Occipital lobe (tissue), 1 donor: ENCODE measurements at regions not wholly inside any gene's neighbourhood (a gene's known extent, or its start where the extent isn't known, plus 50 kb on each side); places are given as distances from the start of the nearest gene placed in this dataset.

Experiments
- DNase-seq: peaks from one replicate; lab custom pipeline; 2025; lab: John Stamatoyannopoulos, UW

DNA sequence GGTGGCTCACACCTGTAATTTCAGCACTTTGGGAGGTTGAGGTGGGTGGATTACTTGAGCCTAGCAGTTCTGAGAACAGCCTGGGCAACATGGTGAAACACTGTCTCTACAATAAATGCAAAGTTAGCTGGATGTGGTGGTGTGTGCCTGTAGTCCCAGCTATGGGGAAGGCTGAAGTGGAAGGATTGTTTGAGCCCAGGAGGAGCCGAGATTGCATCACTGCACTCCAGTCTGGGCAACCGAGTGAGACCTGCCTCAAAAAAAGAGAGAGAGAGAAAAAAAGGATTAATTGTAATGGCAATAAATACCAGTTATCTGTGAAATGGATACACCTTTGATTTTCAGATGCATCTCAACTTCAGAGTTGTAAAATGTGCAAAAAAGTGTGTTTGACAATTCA, 58.8 kb downstream of the SPRY1 start:
- DNase-seq: no peak

DNA sequence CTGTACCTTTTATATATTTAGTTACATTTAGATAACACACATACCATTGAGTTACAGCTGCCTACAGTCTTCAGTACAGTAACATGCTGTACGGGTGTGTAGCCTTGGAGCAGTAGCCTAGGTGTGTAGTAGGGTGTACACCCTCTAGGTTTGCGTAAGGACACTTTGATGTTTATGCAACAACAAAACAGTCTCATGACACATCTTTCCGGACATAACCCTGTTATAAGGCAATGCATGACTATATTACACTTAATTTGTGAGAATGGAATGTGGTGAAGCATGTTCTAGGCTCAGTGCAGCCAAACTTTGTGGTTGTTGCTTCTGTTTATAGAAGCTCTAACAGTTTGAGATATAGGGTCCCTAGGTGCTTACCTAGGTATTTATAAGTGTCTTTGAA, 65.4 kb downstream of the SPRY1 start:
- no peak for DNase-seq

DNA sequence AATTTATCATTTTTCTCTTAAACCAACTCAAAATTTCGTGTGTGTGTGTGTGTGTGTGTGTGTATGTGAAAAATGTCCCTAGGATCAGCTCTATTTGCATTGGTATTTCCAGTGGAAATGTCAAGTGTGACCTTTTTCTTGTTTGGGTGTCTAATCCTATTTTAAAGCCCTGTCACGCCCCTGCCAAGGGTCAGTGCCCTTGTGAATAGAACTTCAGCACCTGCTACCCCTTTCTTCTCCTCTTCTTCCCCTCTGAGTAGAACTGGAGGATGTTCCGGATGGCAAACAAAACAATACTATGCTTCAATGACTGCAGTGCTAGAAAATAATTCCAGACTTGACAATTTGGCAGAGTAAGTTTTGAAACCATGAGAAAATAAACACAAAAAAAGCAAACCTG, 67.3 kb downstream of the SPRY1 start:
- DNase-seq: no peak

DNA sequence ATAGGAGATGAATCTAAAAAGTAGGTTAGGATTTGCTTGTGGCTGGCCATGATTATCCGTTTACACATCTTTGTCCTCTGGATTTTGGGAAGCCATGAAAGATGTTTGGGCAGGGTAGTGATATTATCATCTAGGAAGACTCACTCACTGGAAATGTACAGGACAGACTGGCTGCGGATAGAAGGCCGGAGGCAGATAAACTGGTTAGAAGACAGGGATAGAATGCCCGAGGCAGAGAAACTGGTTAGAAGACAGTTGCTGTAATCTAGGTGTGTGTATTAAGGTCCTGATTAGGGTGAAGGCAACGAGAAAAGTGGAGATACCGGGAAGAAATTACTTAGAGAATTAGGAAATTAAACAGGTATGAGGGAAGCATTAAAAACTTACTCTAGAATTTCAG, 68.8 kb downstream of the SPRY1 start:
- DNase-seq: no peak

DNA sequence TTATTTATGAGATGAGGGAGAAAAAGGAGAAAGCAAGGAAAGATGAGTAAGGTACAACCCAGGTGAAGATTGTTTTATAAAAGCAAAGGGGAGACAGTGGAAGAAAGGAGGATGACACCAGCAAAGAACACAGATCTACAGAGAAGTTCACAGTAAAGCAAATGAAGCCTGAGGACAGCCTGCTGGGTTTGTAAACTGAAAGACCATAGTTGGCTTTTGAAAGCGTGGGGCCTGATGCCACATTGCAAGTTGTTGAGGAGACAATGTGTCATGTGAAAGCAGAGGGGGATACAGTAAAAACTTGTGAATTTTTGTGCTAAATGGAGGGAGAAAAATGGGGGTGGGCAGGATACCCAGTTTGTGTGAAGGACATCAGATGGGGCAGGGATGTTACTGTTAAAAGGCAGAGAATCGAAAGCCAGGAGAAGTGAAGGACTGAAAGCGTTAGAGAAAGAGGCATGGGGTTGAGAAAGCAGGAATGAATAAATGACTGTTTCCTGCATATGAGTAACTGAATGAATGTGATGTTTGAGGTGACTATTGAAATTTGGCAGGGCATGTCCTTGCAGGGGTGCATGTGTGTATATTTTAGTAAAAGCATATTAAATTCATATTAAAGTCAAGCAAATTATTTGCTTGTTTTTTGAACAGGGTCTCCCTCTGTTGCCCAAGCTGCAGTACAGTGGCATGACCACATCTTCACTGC, 69.6 kb downstream of the SPRY1 start:
- no peak for DNase-seq

DNA sequence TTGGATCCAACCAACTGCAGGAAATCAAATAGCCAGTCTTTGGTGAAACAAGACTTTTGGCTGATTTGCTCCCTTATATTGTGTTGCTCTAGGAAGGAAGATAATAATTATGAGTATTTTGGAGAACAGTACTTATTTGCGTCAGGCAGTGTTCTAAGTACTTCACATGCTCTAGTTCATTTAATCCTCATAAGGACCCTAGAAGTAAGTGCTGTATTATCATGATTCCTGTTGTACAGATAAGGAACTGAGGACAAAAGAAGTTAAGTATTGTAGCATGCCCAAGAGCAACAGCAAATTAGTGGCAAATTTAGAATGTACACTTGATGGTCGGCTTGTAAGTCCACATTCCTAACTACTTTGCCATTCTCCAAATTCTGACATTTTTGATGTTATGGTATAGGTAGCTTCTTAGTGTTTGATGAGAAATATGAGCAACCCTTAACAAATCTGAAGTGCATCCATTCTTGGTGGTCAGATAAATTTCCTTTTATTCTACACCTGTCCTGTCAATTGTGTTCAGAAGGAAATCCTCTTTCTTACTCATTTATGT, 72.0 kb downstream of the SPRY1 start:
- no peak for DNase-seq

DNA sequence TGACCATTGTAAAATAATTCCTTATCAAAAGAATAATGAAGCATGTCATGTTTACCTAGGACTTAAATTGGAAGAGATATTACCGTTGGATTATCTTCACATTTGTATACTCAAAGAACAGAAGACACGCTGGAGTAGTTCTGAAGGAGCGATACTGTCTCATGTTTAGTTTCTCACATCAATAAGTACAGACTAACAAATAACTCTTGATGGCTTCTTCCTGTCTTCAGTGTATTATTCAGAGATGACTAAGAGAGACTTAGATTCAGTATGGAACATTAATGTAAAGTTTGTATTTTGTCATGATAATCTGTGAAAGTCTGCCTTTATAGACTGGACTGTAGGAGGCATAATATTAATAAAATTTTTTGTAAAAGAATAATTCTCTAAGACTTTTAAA, 72.7 kb downstream of the SPRY1 start:
- DNase-seq: no peak

DNA sequence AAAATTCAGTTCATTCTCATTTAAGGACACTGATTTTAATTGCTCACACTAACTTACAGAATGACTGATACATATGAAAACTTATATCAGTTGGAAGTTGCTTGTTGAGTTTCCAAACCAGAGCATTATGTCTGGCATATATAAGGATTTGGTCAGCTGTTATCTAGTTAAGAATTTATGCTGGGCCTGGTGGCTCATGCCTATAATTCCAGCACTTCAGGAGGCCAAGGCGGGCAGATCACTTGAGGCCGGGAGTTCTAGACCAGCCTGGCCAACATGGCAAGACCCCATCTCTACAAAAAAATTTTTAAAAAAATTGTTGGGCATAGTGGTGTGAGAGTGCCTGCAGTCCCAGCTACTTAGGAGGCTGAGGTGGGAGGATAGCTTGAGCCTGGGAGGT, 73.1 kb downstream of the SPRY1 start:
- DNase-seq: no peak

DNA sequence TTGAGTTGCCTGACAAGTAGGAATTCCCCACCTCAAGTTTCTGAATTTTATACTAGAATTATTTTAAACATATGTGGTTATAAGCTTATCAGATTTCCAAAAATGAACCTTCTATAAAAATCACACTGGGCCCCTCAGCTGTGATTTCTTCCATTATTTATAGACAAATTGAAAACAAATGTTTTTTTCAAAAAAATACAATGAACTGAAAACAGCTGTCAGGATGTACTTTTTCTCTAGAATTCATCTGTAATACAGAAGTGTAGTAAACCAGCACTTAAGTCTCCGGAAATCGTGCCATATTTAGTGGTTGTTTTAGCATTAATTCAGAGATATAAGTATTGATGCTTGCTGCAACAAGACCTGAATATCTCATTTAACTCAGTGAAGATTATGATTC, 74.0 kb downstream of the SPRY1 start:
- no peak for DNase-seq

DNA sequence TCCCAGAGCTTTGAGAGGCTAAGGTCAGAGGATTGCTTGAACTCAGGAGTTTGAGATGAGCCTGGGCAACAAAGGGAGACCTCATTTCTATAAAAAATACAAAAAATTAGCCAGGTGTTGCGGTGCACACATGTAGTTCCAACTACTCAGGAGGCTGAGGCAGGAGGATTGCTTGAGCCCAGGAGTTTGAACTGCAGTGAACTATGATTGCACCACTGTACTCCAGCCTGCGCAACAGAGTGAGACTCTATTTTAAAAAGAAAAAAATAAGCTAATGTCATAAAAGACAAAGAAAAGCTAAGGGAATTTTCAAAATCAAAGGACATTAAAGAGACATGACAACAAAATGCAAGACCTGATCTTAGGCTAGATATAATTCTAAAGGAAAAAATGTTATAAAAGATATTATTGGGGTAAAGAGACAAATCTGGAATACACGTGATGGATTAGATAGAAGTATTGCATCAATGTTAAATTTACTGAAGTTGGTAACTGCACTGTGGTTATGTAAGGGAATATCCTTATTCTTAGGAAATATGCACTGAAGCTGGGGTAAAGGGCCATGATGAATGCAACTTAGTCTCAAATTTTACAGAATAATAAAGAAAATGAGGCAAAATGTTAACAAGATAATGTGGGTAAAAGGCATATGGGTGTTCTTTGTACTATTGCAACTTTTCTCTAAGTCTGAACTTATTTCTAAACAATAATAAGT, 75.2 kb downstream of the SPRY1 start:
- DNase-seq: no peak

DNA sequence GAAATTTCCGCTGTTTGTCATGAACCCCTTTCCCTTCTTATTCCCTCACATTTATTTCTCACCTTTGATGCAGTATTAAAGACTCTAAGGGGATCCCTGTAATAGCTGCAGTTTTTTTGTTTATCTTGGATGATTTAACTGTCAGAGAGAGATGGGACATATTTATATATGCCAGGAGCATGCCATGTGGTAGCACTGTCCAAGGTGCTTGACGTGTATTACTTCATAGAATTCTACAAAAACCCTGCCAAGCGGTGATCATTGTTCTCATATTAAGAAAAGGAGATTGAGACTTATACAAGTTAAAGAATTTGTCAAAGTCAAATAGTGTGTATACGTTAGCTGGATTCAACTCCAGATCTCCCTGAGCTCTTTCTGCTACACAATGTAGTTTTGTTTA, 78.2 kb downstream of the SPRY1 start:
- no peak for DNase-seq

DNA sequence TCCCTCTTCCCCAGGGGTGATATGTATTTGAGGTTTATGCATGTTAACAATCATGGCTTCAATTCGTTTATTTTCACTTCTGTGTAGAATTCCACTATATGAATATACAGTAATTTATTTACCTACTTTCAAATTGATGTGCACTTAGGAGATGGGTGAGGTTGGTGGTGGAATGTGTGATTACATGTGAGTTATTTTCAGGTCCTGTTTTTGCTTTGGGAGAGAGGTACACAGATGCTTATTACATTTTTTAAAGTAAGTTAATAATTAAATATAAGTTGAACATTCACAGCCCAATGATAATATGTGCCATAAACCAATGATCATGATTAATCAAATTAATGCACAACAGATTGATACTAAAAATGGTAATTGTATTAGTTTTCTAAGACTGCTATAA, 79.5 kb downstream of the SPRY1 start:
- DNase-seq: no peak

DNA sequence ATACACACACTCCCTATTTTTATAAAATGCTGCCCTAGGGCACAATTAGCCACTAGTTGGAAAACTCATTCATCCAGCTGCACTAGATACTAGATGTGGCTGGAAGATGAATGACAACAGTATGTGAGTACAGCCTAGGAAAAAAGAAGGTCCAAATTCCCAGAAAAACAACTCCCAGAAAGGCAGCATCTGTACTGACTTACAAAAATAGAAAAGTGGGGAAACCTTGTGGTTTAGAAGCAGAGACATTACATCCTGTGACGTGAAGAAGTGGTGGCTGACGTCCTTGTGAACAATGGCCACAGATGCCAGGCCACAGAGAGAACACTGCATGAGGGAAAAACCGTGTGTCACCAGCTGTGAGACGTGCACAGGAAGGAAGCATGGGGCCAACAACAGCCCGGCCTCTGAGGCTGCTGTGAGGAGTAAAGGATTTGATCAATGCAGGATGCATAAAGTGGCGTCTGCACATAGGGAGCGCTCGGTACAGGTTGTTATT, 81.2 kb downstream of the SPRY1 start:
- no peak for DNase-seq

DNA sequence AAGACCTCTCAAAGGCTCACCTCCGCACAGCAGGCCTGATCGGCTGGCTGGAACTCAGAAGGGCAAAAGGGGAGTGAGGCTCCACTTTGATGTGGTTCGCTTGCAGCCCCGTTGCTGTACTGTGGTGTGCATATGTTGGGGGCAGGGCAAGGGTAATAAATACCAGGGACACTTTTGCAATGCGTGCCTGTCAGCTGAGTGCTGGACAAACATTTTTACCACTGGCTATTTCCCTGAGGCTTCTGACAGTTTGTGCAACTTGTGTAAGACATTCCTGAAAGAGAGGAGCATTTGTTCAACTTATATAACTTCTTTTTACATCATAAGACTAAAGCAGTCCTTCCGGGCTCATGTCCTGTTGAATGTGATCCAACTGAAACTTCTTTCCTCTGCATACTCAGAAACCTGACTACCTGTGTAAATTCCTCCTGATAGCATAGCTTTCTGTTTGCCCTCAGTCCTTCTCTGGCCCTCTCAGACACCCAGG, 82.3 kb downstream of the SPRY1 start:
- DNase-seq: no peak

DNA sequence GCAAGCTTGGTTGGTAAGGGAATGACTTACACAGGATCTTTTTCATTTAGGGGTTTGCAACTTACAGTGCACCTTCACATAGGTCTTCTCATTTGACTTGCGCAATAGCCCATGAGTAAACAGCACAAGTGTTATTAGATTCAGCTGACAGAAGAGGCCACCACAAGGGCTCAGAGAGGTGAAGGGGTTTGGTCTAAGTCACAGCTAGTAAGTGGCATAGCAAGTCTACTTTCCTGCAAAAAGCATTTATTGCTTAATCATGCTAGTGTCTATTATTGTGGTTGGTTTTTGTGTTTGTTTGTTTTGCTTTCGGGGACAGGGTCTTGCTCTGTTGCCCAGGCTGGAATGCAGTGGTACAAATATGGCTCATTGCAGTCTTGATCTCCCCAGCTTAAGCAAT, 83.3 kb downstream of the SPRY1 start:
- DNase-seq: no peak

DNA sequence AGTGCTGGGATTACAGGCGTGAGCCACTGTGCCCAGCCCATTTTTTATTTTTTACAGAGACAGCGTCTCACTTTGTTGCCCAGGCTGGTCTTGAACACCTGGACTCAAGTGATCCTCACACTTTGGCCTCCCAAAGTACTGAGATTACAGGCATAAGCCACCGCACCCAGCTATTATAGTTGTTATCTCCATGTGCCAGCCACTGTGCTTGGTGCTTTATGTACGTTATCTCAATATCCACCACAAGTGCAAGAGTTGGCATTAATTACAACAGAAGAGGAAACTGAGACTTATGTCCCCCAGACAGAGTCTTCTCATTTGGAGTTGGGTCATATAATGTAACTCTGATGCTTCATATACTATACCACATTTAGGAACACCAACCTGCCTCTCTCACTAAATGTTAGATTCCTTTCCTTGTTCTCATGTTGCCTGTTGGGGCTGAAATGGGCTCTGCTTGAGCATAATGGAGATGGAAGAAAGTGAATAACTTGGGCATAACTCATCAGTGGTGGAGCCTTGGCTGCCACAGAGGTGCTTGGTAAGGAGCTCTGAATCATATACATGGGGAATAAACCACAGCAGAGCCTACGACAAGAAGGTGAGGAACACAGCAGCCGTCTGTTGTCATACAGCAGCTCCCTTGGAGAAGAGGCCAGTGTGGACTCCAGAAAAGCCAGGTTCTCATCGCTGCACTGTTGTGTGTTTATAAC, 84.3 kb downstream of the SPRY1 start:
- DNase-seq: no peak

DNA sequence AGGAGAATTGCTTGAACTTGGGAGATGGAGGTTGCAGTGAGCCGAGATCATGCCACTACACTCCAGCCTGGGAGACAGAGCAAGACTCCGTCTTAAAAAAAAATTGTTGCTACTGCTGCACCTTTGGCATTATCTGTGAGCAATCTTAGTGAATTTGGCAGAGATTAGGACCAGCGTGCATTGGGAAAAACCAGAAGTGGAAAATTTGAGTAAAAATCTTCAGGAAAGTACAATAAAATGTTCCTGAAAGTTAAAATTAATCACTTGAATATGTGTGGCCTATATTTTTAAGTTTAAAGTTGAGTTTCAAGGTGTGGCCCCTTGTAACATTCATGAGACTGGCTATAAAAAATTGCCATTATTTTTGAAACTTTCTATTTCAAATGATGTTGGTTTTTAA, 85.1 kb downstream of the SPRY1 start:
- no peak for DNase-seq

DNA sequence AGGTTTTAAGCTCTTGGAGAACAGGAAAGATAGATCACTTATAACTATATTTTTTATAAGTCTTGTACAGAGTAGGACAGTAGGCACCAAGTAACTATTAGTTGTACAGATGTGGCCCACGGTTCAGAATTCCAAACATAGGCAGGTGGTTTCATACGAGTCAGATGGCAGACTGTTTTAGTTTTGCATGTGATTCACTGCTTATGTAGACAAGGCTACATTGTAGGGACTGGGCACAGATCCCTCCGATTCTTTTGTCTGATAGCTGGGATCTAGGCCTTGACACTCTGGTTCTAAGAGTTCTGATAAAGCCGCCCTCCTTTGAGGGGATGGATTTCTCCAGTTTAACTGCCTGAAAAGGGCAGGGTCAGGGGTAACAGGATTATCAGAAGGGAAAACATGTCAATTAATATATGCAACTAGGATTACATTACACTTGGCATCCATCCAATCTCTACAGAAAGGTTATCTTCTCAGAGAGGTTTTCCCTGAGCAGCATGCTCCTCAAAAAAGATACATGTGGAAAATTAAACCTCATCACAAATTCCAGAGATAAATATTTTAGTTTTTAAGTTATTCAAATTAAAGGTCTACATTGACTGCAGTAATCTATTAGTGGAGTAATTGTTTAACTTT, 87.8 kb downstream of the SPRY1 start:
- DNase-seq: no peak

DNA sequence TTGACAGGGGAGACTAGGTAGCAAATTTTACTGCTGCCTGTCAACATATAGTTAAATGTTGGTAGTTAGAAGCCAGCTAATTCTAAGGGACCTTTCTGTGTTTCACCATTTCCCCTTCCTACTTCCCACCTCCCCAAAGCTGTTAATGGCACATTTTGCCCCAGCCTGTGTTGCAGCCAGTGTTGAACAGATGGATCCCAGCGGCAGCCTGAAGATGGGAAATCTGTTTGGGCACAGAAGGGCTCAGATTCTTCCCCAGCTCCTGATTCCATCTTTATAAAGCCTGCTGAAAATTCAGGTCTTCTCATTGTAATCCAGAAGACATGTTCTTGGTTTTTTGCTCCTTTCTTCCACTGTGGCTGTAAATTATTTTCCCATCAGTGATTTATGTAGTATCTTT, 89.0 kb downstream of the SPRY1 start:
- DNase-seq: no peak

DNA sequence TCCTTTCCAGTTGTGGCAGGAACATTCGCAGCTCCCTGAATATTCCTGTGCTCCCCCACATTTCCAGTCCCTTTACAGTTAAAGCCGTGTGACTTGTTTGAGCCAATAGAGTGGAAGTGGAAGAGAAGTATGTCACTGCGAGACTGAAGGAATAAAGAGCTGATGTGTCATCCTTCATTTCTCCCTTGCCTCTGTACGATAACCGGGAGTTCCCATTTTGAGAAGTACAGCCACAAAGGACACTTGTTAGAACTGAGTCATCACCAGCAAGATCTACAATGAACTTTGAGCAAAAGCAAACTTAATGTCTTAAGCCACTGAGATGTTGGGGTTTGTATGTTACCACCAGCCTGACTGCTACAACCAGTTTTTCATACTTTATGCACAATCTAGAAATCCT, 92.3 kb downstream of the SPRY1 start:
- no peak for DNase-seq

DNA sequence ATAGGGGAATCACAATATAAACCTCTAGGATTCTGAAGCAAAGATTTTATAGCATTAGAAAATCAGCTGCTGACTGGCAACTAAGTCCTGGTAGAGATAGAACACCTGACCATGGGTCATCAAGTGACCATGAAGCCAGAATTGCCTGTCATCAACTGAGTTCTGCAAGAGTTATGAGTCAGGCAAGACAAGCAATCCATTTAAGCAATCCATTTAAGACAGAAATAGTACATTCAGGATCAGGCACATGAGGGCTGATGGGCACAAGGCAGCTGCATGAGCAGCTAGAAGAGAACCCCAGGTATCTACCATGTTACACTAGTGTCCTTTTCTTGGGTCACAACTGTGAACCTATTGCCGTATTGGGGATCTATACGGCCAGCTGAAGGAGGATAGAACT, 98.9 kb downstream of the SPRY1 start:
- no peak for DNase-seq

DNA sequence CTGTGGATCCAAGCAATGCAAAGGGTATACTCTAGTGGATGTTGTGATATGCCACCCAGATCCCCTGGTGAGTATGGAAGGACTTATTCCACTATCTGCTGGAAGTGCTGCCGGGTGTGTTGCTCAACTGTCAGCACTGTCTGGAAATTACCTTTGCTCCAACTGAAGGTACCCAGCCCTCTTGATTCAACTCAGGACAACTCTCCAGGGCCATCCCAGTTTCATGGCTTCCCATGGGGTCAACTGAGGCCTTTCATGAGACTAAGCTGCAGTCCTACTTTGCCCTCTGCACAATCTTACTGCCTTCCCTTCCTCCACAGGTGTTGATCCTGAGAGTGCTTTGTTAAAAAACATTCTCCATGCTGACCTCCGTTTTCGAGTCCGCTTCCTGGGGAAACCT, 99.8 kb downstream of the SPRY1 start:
- DNase-seq: no peak
